ENCODE measurements at regions not wholly inside any gene's neighbourhood (a gene's known extent, or its start where the extent isn't known, plus 50 kb on each side); places are given as distances from the start of the nearest gene placed in this dataset.

DNA sequence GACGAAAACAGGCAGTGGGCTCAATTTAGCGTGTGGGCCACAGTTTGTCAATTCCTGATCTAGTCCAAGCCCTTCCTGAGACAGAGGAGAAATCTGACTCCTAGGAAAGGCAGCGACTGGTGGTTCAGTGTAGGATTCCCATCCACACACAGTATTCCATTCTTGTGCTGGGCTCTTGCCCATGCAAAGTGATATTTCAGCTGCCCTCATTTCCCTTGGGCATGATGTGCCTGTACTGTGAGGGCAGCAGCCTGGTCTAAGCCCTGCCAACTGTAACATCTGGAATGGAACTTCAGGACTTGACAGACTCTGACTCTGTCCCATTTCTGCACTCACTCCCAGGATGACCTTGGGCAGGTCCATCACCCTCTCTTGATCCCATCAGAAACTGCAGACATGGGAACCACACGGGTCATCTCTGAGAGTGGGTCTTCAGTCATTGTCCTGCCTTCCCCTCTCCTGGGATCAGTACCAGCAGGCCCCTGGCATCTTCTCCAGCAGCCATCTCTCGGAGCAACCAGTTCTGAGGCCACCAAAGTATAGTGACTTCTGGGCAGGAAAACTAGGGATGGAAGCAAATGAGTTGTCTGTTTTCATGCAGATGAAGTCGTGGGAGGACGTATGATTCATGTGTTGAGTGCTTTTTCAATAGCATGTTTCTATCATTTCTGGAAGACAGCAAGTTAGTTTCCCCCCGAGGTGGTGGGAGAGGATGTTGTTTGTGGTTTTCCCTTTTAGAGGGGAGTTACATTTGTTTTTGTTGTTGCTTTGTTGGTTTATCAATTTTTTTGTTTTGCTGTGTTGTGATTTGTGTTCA, 54.2 kb upstream of the BCL2L14 start:
- TF ChIP-seq, protein P1, sequence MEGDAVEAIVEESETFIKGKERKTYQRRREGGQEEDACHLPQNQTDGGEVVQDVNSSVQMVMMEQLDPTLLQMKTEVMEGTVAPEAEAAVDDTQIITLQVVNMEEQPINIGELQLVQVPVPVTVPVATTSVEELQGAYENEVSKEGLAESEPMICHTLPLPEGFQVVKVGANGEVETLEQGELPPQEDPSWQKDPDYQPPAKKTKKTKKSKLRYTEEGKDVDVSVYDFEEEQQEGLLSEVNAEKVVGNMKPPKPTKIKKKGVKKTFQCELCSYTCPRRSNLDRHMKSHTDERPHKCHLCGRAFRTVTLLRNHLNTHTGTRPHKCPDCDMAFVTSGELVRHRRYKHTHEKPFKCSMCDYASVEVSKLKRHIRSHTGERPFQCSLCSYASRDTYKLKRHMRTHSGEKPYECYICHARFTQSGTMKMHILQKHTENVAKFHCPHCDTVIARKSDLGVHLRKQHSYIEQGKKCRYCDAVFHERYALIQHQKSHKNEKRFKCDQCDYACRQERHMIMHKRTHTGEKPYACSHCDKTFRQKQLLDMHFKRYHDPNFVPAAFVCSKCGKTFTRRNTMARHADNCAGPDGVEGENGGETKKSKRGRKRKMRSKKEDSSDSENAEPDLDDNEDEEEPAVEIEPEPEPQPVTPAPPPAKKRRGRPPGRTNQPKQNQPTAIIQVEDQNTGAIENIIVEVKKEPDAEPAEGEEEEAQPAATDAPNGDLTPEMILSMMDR (IDR thresholded peaks at IDR 0.05; ENCODE audit: low read depth, low read length) = no peak
- no peak for TF ChIP-seq EZH2phosphoT487 (IDR thresholded peaks at IDR 0.05; ENCODE audit: low read depth)
